ENCODE measurements at regions not wholly inside any gene's neighbourhood (a gene's known extent, or its start where the extent isn't known, plus 50 kb on each side); places are given as distances from the start of the nearest gene placed in this dataset.

- no peak for TF ChIP-seq CTCF (IDR thresholded peaks at IDR 0.05; ENCODE audit: borderline replicate concordance, insufficient read depth, low read depth, low read length)
- H3K4me3 ChIP-seq (ENCODE audit: low read depth, low read length) = no peak overlapping the region
These were observed 156.5 kb upstream of the DKK2 start for GRCh38 chr4:107192601-107193000.

- no peak overlapping the region for H3K4me3 ChIP-seq (ENCODE audit: low read depth, low read length)
- TF ChIP-seq CTCF (IDR thresholded peaks at IDR 0.05; ENCODE audit: borderline replicate concordance, insufficient read depth, low read depth, low read length) = no peak
These were observed 151.0 kb upstream of the DKK2 start for GRCh38 chr4:107187091-107187490.

GRCh38 chr4:107183155-107183774 is 147.2 kb upstream of the DKK2 start:
- peak; percentile 67; the same call in 1 of the 2 replicates for TF ChIP-seq CTCF (IDR thresholded peaks at IDR 0.05; ENCODE audit: borderline replicate concordance, insufficient read depth, low read depth, low read length)

GRCh38 chr4:107182347-107182746 is 146.2 kb upstream of the DKK2 start:
- no peak for TF ChIP-seq CTCF (IDR thresholded peaks at IDR 0.05; ENCODE audit: borderline replicate concordance, insufficient read depth, low read depth, low read length)
- no peak overlapping the region for H3K4me3 ChIP-seq (ENCODE audit: low read depth, low read length)

More at GRCh38 chr4:107183155-107183774, 147.2 kb upstream of the DKK2 start:
- H3K4me3 ChIP-seq (ENCODE audit: low read depth, low read length) = no peak overlapping the region

DNA sequence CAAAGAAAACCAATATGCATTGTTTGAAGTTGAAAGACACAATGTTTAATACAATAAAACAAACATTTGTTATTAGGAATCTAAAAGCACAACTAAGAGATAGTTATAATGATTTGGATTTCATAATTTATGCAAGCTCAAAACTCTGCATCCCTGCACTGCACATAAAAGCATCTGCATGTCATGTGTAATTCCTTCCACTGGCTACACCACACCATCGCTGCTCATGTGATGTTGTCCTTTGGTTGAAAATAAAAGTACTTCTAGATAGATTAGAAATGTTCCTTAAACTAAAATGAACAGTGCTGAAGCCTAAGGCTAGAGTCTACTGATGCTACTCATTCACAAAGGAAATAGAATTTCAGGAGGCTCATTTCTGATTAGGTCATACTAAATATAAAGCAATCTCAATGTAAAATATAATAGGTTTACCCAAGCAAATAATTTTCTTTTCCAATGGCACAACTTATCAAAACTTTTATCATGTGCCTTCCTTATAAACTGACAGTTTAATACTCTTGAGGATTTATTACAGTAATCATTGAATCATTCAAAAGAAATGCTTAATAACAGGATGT is 130.8 kb upstream of the DKK2 start:
- H3K4me3 ChIP-seq (ENCODE audit: low read depth, low read length) = no peak overlapping the region
- TF ChIP-seq CTCF (IDR thresholded peaks at IDR 0.05; ENCODE audit: borderline replicate concordance, insufficient read depth, low read depth, low read length) = no peak

DNA sequence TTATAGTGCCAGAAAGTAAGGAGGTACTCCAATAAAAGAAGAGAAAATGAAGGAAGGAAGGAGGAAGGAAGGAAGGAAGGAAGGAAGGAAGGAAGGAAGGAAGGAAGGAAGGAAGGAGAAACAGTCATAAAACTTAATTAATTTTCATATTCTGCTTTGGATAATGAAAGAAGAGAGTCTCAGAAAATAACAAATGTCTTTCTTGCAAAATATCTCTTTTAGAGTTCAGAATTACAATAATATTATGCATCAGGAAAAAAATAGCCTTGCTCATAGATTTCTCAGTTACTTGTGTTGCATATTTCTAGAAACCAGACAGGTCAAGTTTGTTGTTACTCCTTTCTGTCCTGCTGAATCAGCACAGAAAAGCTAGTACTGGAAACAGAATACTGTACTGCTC is 130.1 kb upstream of the DKK2 start:
- TF ChIP-seq CTCF (IDR thresholded peaks at IDR 0.05; ENCODE audit: borderline replicate concordance, insufficient read depth, low read depth, low read length) = no peak
- H3K4me3 ChIP-seq (ENCODE audit: low read depth, low read length) = no peak overlapping the region

DNA sequence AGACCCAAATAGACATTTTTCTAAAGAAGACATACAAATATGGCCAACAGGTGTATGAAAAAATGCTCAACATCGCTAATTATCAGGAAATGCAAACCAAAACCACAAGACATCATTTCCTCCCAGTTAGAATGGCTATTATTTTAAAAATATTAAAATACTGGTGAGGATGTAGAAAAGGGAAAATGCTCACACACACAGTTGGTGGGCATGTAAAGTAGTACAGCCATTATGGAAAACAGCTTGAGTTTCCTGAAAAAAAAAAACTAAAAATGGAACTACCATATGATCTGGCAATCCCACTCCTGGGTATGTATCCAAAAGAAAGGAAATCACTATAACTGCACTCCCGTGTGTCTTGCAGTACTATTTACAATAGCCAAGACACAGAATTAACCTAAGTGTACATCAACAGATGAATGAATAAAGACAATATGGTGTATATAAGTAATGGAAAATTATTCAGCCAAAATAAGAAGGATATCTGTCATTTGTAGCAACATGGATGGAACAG is 128.9 kb upstream of the DKK2 start:
- H3K4me3 ChIP-seq (ENCODE audit: low read depth, low read length) = no peak overlapping the region
- no peak for TF ChIP-seq CTCF (IDR thresholded peaks at IDR 0.05; ENCODE audit: borderline replicate concordance, insufficient read depth, low read depth, low read length)

All from GM12875 (cell line).